ENCODE measurements at regions not wholly inside any gene's neighbourhood (a gene's known extent, or its start where the extent isn't known, plus 50 kb on each side); places are given as distances from the start of the nearest gene placed in this dataset.
A peak's percentile ranks its signal among the peaks of the same experiment; 100 is the strongest.

GRCh38 chr4:3343358-3343757 lies 50.5 kb downstream of the RGS12 start:
- H3K4me3 ChIP-seq (ENCODE audit: low read depth, low read length) = no peak overlapping the region
- no peak for TF ChIP-seq CTCF (IDR thresholded peaks at IDR 0.05; ENCODE audit: low read depth, low read length)

- no peak overlapping the region for H3K4me3 ChIP-seq (ENCODE audit: low read depth, low read length)
- TF ChIP-seq CTCF (IDR thresholded peaks at IDR 0.05; ENCODE audit: low read depth, low read length) = no peak
These were observed 51.3 kb downstream of the RGS12 start for GRCh38 chr4:3344104-3344503.

GRCh38 chr4:3344596-3344995 lies 51.8 kb downstream of the RGS12 start:
- TF ChIP-seq CTCF (IDR thresholded peaks at IDR 0.05; ENCODE audit: low read depth, low read length) = no peak
- no peak overlapping the region for H3K4me3 ChIP-seq (ENCODE audit: low read depth, low read length)

- no peak for TF ChIP-seq CTCF (IDR thresholded peaks at IDR 0.05; ENCODE audit: low read depth, low read length)
- no peak overlapping the region for H3K4me3 ChIP-seq (ENCODE audit: low read depth, low read length)
These were observed 52.6 kb downstream of the RGS12 start for GRCh38 chr4:3345384-3345783.

- no peak overlapping the region for H3K4me3 ChIP-seq (ENCODE audit: low read depth, low read length)
These were observed 53.3 kb downstream of the RGS12 start for GRCh38 chr4:3346146-3346545.

GRCh38 chr4:3347871-3348270 lies 55.0 kb downstream of the RGS12 start:
- TF ChIP-seq CTCF (IDR thresholded peaks at IDR 0.05; ENCODE audit: low read depth, low read length) = no peak
- H3K4me3 ChIP-seq (ENCODE audit: low read depth, low read length) = no peak overlapping the region

More at GRCh38 chr4:3346146-3346545, 53.3 kb downstream of the RGS12 start:
- peak; percentile 63; the same call in 1 of the 2 replicates for TF ChIP-seq CTCF (IDR thresholded peaks at IDR 0.05; ENCODE audit: low read depth, low read length)

- no peak for TF ChIP-seq CTCF (IDR thresholded peaks at IDR 0.05; ENCODE audit: low read depth, low read length)
- H3K4me3 ChIP-seq (ENCODE audit: low read depth, low read length) = no peak overlapping the region
These were observed 55.8 kb downstream of the RGS12 start for GRCh38 chr4:3348621-3349020.
